Left lung (tissue), 4 donors: ENCODE measurements at regions not wholly inside any gene's neighbourhood (a gene's known extent, or its start where the extent isn't known, plus 50 kb on each side); places are given as distances from the start of the nearest gene placed in this dataset.

Source experiments
- ATAC-seq: fragments of 200-7000 bp; cut with Tn5 transposase; one replicate; pipeline ENCODE4 v1.9.1; 2020; ENCODE audit warnings: moderate library complexity
- DNase-seq, 4 donors: peaks; one replicate each; pipeline ENCODE4 v3.0.0-alpha.2; 2013 to 2020
- H3K27ac ChIP-seq, 2 donors: fragments of 200-600 bp; sonication (generic) in 1 of 2; one replicate each; pipeline versions ENCODE4 v1.5.0 to v1.8.0; 2020 to 2021
- H3K27me3 ChIP-seq, 2 donors: fragments of 200-600 bp; sonication (generic) in 1 of 2; one replicate each; pipeline versions ENCODE4 v1.5.0 to v1.8.0; 2020 to 2021
- H3K36me3 ChIP-seq, 2 donors: fragments of 200-600 bp; sonication (generic) in 1 of 2; one replicate each; pipeline versions ENCODE4 v1.5.0 to v1.8.0; 2020 to 2021
- H3K4me1 ChIP-seq, 2 donors: fragments of 200-600 bp; one replicate each; pipeline ENCODE4 v1.8.0; 2021
- H3K4me3 ChIP-seq, 2 donors: fragments of 200-600 bp; sonication (generic) in 1 of 2; one replicate each; pipeline versions ENCODE4 v1.5.0 to v1.8.0; 2020 to 2021; ENCODE audit warnings: mild to moderate bottlenecking in 1 of 2
- H3K9me3 ChIP-seq, 2 donors: fragments of 200-600 bp; sonication (generic) in 1 of 2; one replicate each; pipeline versions ENCODE4 v1.5.0 to v1.8.0; 2020 to 2021
- CTCF ChIP-seq, 2 donors: fragments of 200-600 bp; sonication (generic) in 1 of 2; IDR thresholded peaks; one replicate each; pipeline versions ENCODE4 v1.5.0 to v1.8.0; 2021; ENCODE audit warnings: antibody characterized with exemption in 2 of 2
- intact Hi-C, 2 donors: fragments of 100-400 bp; cut with DNase I; formaldehyde crosslinking; loops; one replicate each; pipeline versions ENCODE4 v1.11.2 to v1.14.2; 2022
- donor health status: DM: no; HTN: yes; CAD: no.
- donor health status: DM: no; HTN: no; CAD: no.

- DNase-seq (no peak), ATAC-seq (no peak)
- no peak for TF ChIP-seq CTCF (IDR thresholded peaks at IDR 0.05)
- H3K36me3 ChIP-seq, result no peaks in the 10 kb centered on the region
- H3K4me1 ChIP-seq, result no peaks in the 10 kb centered on the region
- H3K4me3 ChIP-seq, result no peak overlapping the region
- intact Hi-C loops, result no loop called here
- H3K9me3 ChIP-seq, result no peaks in the 10 kb centered on the region
- no peak overlapping the region for H3K27ac ChIP-seq
- H3K27me3 ChIP-seq, result peaks cover 37 to 78% of the 10 kb centered on the region in 2 donors
These were observed 92.1 kb upstream of the SMYD2 start for GRCh38 chr1:214188835-214189234.

GRCh38 chr1:214192825-214193643 lies 87.9 kb upstream of the SMYD2 start:
- no peak for ATAC-seq
- no peak for DNase-seq
- no peak overlapping the region for H3K4me3 ChIP-seq
- H3K27ac ChIP-seq, result no peak overlapping the region
- H3K27me3 ChIP-seq, result peaks cover 10 to 44% of the 10 kb centered on the region in 2 donors
- intact Hi-C loops, result no loop called here
- H3K4me1 ChIP-seq, result no peaks in the 10 kb centered on the region
- H3K36me3 ChIP-seq, result no peaks in the 10 kb centered on the region
- H3K9me3 ChIP-seq, result no peaks in the 10 kb centered on the region
- TF ChIP-seq CTCF (IDR thresholded peaks at IDR 0.05), result no peak

GRCh38 chr1:214193691-214194090 lies 87.3 kb upstream of the SMYD2 start:
- Histone ChIP-seq H3K9me3 (no peaks in the 10 kb centered on the region), H3K4me3 (no peak overlapping the region), H3K27ac (no peak overlapping the region), H3K36me3 (no peaks in the 10 kb centered on the region), H3K27me3 (peaks cover 4 to 38% of the 10 kb centered on the region in 2 donors), H3K4me1 (no peaks in the 10 kb centered on the region)
- ATAC-seq, result no peak
- intact Hi-C loops, result no loop called here
- TF ChIP-seq CTCF (IDR thresholded peaks at IDR 0.05), result no peak
- no peak for DNase-seq

- no peak overlapping the region for H3K27ac ChIP-seq
- no peaks in the 10 kb centered on the region for H3K4me1 ChIP-seq
- H3K4me3 ChIP-seq, result no peak overlapping the region
- ATAC-seq (no peak), DNase-seq (no peak)
- TF ChIP-seq CTCF (IDR thresholded peaks at IDR 0.05), result no peak
- H3K36me3 ChIP-seq, result no peaks in the 10 kb centered on the region
- H3K9me3 ChIP-seq, result no peaks in the 10 kb centered on the region
- intact Hi-C loops, result no loop called here
- peaks cover 0 to 19% of the 10 kb centered on the region in 2 donors for H3K27me3 ChIP-seq
These were observed 82.4 kb upstream of the SMYD2 start for GRCh38 chr1:214198571-214198970.

- H3K27me3 ChIP-seq, result peaks cover 0 to 14% of the 10 kb centered on the region in 2 donors
- H3K4me1 ChIP-seq, result no peaks in the 10 kb centered on the region
- no peak overlapping the region for H3K27ac ChIP-seq
- DNase-seq, result no peak
- no peaks in the 10 kb centered on the region for H3K36me3 ChIP-seq
- no peak for ATAC-seq
- H3K4me3 ChIP-seq, result no peak overlapping the region
- no peaks in the 10 kb centered on the region for H3K9me3 ChIP-seq
- no peak for TF ChIP-seq CTCF (IDR thresholded peaks at IDR 0.05)
- intact Hi-C loops, result no loop called here
These were observed 81.4 kb upstream of the SMYD2 start for GRCh38 chr1:214199585-214199984.
